OCI-LY7 (cell line): ENCODE measurements at regions not wholly inside any gene's neighbourhood (a gene's known extent, or its start where the extent isn't known, plus 50 kb on each side); places are given as distances from the start of the nearest gene placed in this dataset.

Experiments
- BruUV-seq: library from RNA; stranded (reverse); fragments of 400-500 nt; replicated peaks from 2 replicates; lab custom pipeline; 2021; lab: Mats Ljungman, UMichigan
- CTCF ChIA-PET: fragments of 300-600 bp; sonication (Branson Sonifier 250); formaldehyde crosslinking; loops from one replicate; lab custom pipeline; 2022; ENCODE audit warnings: antibody characterized with exemption; ENCODE audit not compliant: unreplicated experiment; lab: Charles Lee
- POLR2A ChIA-PET: fragments of 300-600 bp; sonication (Branson Sonifier 250); formaldehyde crosslinking; loops from one replicate; lab custom pipeline; 2022; ENCODE audit warnings: antibody characterized with exemption; lab: Charles Lee
- DNase-seq: peaks from one replicate; pipeline ENCODE4 v3.0.0-alpha.2; 2015; ENCODE audit warnings: low spot score
- H2AFZ ChIP-seq: fragments of 200-600 bp; sonication (generic), shearing (Covaris generic); 2 replicates; pipeline ENCODE4 v1.6.1; 2014; ENCODE audit warnings: mild to moderate bottlenecking, antibody characterized with exemption, low read length, moderate library complexity
- H3K27ac ChIP-seq: fragments of 200-600 bp; sonication (generic); 2 replicates; pipeline ENCODE4 v1.5.1; 2014; ENCODE audit warnings: mixed run types, low read depth, mild to moderate bottlenecking, moderate library complexity, low read length, inconsistent platforms; ENCODE audit not compliant: poor library complexity, severe bottlenecking
- H3K36me3 ChIP-seq: fragments of 200-600 bp; sonication (generic); 2 replicates; pipeline ENCODE4 v1.6.1; 2014; ENCODE audit warnings: mild to moderate bottlenecking, antibody characterized with exemption, low read length, moderate library complexity, mixed read lengths; ENCODE audit not compliant: insufficient read depth
- H3K4me1 ChIP-seq: fragments of 200-600 bp; sonication (generic); 2 replicates; pipeline ENCODE4 v1.5.1; 2014; ENCODE audit warnings: mild to moderate bottlenecking, low read length; ENCODE audit not compliant: insufficient read depth, poor library complexity, severe bottlenecking
- H3K4me2 ChIP-seq: fragments of 200-600 bp; sonication (generic); 2 replicates; pipeline ENCODE4 v1.6.1; 2014; ENCODE audit warnings: mild to moderate bottlenecking, low read length
- H3K4me3 ChIP-seq: fragments of 200-600 bp; sonication (generic); 2 replicates; pipeline ENCODE4 v1.5.1; 2014; ENCODE audit warnings: mild to moderate bottlenecking, low read depth, low read length; ENCODE audit not compliant: poor library complexity, severe bottlenecking
- H3K79me2 ChIP-seq: fragments of 200-600 bp; sonication (generic); 2 replicates; pipeline ENCODE4 v1.6.1; 2016; ENCODE audit warnings: low read depth, mild to moderate bottlenecking, low read length, moderate library complexity, mixed read lengths; ENCODE audit not compliant: insufficient read depth
- H3K9me2 ChIP-seq: fragments of 200-600 bp; sonication (generic); 2 replicates; pipeline ENCODE4 v1.6.1; 2016; ENCODE audit warnings: mild to moderate bottlenecking, low read length, mixed read lengths; ENCODE audit not compliant: insufficient read depth
- H3K9me3 ChIP-seq: fragments of 200-600 bp; sonication (generic); 2 replicates; pipeline ENCODE4 v1.6.1; 2014; ENCODE audit warnings: mild to moderate bottlenecking, mixed run types, low read length, mixed read lengths
- H4K20me1 ChIP-seq: fragments of 200-600 bp; sonication (generic); 2 replicates; pipeline ENCODE4 v1.6.1; 2014; ENCODE audit warnings: mild to moderate bottlenecking, antibody characterized with exemption, low read length, moderate library complexity, mixed read lengths; ENCODE audit not compliant: insufficient read depth
- CTCF ChIP-seq: fragments of 200-600 bp; sonication (generic); conservative IDR thresholded peaks from 2 replicates; pipeline ENCODE4 v1.5.1; 2014; ENCODE audit warnings: mild to moderate bottlenecking, antibody characterized with exemption, low read length, moderate library complexity, mixed read lengths
- EZH2phosphoT487 ChIP-seq: fragments of 200-600 bp; sonication (generic); IDR thresholded peaks from 2 replicates; pipeline ENCODE4 v1.6.1; 2018; ENCODE audit warnings: low read depth, borderline replicate concordance, mild to moderate bottlenecking, mixed run types, antibody characterized with exemption, low read length, moderate library complexity, mixed read lengths
- intact Hi-C: fragments of 100-400 bp; cut with micrococcal nuclease; formaldehyde crosslinking; loops from one replicate; pipeline ENCODE4 v1.10.0; 2022; ENCODE audit not compliant: unreplicated experiment

GRCh38 chr14:40292664-40293063 is 860.4 kb upstream of the FBXO33 start:
- no TSS peak for BruUV-seq
- intact Hi-C loops, result no loop called here
- 0 out of 2 replicates have a peak, but pooled peaks cover 7% of the 10 kb centered on the region for H3K9me3 ChIP-seq
- H3K36me3 ChIP-seq, result no peaks in the 10 kb centered on the region
- peaks cover 15% of the 10 kb centered on the region for H3K4me1 ChIP-seq
- H3K27ac ChIP-seq, result peak overlapping the region; percentile 46
- DNase-seq, result peak; percentile 70
- no peaks in the 10 kb centered on the region for H4K20me1 ChIP-seq
- ChIA-PET CTCF (no interaction called here), POLR2A (interaction anchor here (1.3 kb wide), 1 partner anchor 10 kb away, joined by 3 read pairs; no protein-coding TSS in a partner anchor)
- no peak for TF ChIP-seq EZH2phosphoT487
- H3K79me2 ChIP-seq, result no peaks in the 10 kb centered on the region
- peak overlapping the region; percentile 95 for H2AFZ ChIP-seq
- H3K4me3 ChIP-seq, result no peak overlapping the region
- H3K4me2 ChIP-seq, result peak overlapping the region; percentile 55
- H3K9me2 ChIP-seq, result no peaks in the 10 kb centered on the region

- POLR2A ChIA-PET, result interaction anchor here (0.7 to 0.9 kb wide), 3 partner anchors 20 to 427 kb away, joined by 3 to 5 read pairs (median 3); no protein-coding TSS in a partner anchor
- intact Hi-C loops, result no loop called here
Measured at GRCh38 chr14:40282196-40282595, 850.0 kb upstream of the FBXO33 start.

GRCh38 chr14:40280652-40281051 is 848.4 kb upstream of the FBXO33 start:
- Histone ChIP-seq H3K79me2 (no peaks in the 10 kb centered on the region), H3K27ac (no peak overlapping the region), H2AFZ (peak overlapping the region; percentile 86), H3K4me3 (no peak overlapping the region), H3K4me2 (no peak overlapping the region; the same call in 1 of the 2 replicates), H3K36me3 (no peaks in the 10 kb centered on the region), H4K20me1 (no peaks in the 10 kb centered on the region), H3K9me3 (no peaks in the 10 kb centered on the region), H3K9me2 (no peaks in the 10 kb centered on the region), H3K4me1 (no peaks in the 10 kb centered on the region)
- intact Hi-C loops, result no loop called here
- peak; percentile 55 for DNase-seq
- TF ChIP-seq CTCF (peak; percentile 77), EZH2phosphoT487 (no peak)
- POLR2A ChIA-PET, result no interaction called here
- CTCF ChIA-PET, result no interaction called here
- no TSS peak for BruUV-seq

More at GRCh38 chr14:40282196-40282595, 850.0 kb upstream of the FBXO33 start:
- Histone ChIP-seq H3K4me2 (no peak overlapping the region), H4K20me1 (no peaks in the 10 kb centered on the region), H3K9me2 (no peaks in the 10 kb centered on the region), H3K9me3 (no peaks in the 10 kb centered on the region), H3K36me3 (no peaks in the 10 kb centered on the region), H3K79me2 (no peaks in the 10 kb centered on the region), H3K4me1 (no peaks in the 10 kb centered on the region), H3K27ac (no peak overlapping the region), H3K4me3 (no peak overlapping the region), H2AFZ (0 out of 2 replicates have a peak overlapping the region, but pooled peaks have one; percentile 86)
- BruUV-seq, result no TSS peak
- CTCF ChIA-PET, result no interaction called here
- DNase-seq, result no peak
- TF ChIP-seq CTCF, result no peak
- no peak for TF ChIP-seq EZH2phosphoT487
